ENCODE measurements at regions not wholly inside any gene's neighbourhood (a gene's known extent, or its start where the extent isn't known, plus 50 kb on each side); places are given as distances from the start of the nearest gene placed in this dataset.

DNA sequence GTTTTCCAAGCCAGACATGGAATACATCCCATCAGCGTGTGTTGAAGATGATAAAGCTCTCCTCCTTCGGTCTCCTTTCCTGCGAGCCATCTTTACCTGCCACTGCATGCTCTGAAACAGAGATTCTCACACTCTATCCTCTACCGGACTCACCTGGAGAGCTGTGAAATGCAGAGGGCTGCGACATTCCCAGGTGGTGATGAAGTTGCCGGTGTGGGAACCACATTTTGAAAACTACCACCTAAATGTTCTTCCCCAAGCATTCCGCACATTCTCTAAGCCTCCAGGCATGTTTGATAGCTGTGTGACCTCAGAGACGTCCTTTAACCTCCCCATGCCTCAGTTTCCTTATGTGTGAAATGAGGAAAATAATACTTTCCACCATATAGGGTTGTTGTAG is 226.2 kb upstream of the RAB6C start:
- DNase-seq, result no peak

DNA sequence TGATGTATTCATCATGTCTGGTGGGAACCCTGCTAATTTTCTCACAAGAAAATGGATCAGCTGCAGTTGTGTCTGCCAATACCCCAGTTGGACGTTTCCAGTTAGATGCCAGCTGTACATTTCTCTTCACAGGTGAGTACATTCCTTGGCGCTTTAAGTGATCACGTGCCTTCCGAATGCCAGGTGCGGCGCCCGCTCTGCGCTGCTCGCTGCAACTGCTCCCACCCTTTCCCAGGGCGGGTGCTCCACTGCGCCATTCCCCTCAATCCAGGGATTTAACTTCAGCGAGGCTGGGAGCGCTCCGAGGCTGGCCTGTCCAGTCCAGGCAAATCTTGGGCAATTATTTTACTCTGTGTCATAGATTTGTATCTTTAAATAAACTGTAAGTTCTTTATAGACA is 225.0 kb upstream of the RAB6C start:
- no peak for DNase-seq

DNA sequence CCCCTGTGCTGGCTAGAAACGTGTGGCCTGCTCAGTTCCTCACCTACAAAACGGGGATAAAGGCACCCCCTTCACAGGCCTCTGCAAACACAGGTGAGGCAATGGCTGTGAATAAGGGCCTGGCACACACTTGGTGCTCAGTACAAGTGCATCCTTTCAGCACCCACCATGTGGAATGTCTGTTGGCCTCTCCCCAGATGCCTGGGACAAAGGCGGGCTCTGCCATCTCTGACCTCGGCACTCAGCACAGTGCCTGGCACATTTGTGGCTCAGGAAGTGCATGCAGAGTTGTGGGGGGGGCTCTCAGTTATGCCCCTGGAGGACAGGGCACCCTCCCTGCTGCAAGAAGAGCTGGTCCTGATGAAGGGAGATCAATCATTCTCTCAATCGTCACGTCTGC is 224.6 kb upstream of the RAB6C start:
- DNase-seq, result no peak

DNA sequence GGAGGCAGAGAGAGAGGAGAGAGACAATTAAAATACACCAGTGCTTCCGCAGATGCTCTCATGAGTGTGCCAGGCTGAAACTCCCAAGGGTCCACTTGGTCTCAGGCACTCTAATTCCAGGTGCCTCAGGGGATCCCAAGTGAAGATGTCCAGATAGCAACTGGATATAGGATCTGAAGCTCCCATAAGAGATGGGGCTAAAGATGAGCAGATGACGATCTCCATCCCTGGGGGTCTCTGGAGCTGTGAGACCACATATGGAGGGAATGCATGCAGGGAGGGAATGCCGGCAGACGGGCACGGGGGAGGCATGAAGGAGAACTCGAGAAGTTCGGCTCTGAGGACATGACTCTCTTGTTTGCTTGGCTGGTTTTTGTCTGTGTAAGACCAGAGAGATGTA is 223.7 kb upstream of the RAB6C start:
- DNase-seq, result no peak

DNA sequence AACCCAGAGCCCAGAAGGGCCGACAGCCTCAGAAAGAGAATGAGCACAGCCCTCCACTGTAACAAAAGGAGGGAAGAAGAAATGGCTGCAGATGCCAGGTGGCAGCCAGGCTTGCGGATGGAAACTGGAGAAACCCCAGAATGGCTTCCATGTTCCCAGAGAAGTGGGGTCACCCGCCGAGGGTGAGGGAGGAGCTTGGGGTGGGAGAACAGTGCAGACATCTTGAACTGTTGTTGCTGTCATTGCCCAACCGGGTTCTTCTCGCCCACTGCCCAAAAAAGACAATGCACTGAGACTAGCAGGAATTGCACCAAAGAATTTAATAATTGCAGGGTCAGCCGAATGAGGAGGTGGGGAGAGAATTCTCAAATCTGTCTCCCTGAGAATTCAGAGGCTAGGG is 223.2 kb upstream of the RAB6C start:
- DNase-seq, result no peak

DNA sequence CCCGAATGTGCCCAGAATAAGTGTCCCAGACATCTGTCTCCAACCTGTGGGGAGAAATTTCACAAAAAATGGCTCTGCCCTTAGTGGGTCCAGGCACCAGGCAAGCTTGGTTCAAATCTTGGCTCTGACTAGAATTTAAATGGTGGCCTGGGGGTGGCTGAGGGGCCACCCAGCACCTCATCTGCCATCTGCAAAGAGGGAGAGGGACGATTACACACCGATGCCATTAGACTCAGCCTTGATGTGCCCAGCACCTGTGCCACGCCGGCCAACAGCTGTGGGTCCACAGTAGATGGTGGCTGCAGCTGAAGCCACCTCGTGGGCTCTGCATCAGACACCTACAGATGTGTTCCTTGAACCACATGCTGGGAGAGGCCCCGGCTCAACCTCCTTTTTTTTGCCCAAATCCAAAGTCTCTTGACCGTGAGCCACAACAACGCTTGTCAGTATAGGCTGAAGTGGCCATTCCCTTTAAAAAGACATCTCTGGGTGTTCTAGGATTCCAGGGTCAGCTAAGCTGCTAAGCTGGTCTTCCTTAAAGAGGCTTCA is 222.0 kb upstream of the RAB6C start:
- DNase-seq, result no peak

DNA sequence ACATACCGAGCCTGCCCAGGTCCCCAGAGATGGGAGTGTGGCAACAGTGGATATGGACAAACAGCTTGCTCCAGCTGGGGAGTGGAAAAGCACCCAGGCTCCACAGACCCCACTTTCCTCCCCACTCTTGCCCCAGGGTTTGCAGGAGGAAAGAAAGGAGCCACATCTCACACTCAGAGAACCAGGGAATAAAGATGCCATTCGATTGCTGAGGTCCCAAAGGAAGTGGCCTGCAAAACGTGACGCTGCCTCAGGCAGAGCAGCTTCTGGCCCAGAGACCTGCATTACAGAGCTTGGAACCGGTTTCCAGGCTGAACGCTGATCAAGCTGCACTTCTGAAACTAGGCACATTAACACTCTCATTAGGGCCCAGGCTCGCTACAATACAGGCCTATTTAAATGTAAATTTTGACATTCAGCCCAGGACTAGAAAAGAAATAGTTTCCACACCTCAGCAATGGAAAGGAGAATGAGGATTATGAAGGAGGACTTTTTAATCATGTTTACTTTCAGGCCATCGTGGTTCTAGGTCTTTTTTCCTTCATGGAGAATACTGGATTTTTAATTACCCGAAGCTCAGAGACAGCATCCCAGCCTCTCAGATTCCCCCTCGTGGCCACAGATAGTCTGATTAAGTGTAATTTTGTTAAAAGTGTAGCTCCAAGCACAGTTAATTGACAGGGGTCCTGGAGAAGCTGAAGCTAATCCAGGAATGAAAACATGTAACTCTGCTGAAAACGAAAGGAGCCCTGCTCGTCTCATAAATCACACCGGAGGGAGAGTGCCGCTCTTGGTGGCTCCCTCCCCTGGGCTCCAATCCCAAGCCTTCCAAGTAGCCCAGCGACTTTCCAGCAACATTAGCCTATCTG is 221.3 kb upstream of the RAB6C start:
- no peak for DNase-seq

DNA sequence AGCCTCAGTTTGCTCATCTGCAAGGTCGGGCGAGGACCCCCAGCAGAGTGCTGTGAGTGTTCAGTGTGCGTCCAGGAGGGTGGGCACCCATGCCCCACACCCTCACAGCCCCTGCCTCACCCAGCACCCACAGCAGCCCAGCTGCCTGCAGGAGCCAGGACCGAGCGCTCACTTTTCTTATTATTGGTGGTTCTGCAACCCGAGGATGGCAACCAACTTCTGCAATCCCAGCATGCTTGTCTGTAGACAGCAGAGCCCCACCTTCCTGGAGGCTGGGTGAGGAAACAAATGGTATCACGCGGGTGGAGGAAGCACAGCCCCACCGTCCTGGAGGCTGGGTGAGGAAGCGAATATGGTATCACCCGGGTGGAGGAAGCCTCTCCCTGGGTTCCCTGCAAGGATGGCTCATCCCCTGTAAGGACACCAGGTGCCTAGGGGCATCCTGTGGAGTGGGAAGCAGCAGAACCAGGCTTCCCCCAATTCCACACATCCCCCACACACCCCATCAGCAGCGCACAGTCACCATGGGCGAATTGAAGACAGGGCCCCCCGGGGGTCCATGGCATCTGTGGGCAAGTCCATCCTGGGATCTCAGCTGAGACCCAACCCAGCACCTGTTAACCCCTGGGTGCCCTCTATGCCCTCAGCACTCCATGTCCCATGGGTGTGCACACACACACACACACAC is 220.5 kb upstream of the RAB6C start:
- DNase-seq, result no peak

DNA sequence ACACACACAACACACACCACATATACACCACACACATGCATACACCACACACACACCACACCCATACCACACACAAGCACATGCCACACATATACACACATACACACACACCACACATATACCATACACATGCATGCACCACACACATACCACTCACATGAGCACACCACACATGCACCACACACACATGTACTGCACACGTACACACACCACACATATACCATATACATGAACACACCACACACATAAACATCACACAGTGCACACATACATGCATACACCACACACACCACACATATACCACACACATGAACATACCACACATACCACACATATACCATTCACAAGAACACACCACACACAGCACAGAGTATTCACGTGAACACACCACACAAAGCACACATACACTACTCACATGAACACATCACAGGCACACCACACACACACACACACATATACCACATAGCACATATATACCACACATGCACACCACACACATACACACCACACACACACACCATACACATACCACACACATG is 219.9 kb upstream of the RAB6C start:
- no peak for DNase-seq

DNA sequence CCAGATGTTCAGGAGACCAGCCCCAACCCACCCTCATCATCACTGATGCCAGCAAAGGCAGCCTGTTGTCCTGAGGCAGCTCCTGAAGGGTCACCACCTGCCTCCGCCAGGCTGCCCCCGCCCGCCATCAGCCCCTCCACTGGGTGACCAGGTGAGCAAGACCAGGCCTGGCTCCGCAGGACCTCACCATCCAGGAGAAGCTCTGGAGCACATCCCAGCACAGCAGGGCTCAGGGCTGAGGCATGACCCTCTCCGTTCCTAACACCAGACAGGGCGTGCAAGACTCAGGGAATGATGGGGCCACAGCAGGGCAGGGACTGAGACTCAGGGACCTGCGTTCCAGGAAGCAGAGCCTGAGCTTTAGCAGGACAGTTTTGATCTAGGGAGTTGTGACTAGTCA is 218.8 kb upstream of the RAB6C start:
- no peak for DNase-seq

DNA sequence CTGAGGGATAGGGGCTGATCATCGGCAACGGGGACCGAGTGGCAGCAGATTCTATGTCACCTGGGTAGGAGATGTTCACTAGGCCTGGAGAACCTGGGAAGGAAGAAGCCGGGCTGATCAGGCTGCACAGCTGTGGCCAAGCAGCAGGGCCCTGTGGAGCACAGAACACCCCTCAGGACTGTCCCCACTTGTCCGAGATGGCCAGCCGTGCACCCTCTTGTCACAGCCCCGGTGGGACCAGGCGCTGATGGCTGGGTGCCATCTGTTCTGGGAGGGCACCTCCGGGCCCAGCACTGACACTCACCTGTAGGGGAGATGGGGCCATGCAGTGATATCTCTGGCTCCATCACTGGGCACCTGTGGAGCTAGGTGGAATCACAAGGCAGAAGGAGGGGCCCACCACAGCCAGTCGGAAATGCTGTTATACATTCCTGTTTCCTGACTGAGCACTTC is 217.9 kb upstream of the RAB6C start:
- no peak for DNase-seq

DNA sequence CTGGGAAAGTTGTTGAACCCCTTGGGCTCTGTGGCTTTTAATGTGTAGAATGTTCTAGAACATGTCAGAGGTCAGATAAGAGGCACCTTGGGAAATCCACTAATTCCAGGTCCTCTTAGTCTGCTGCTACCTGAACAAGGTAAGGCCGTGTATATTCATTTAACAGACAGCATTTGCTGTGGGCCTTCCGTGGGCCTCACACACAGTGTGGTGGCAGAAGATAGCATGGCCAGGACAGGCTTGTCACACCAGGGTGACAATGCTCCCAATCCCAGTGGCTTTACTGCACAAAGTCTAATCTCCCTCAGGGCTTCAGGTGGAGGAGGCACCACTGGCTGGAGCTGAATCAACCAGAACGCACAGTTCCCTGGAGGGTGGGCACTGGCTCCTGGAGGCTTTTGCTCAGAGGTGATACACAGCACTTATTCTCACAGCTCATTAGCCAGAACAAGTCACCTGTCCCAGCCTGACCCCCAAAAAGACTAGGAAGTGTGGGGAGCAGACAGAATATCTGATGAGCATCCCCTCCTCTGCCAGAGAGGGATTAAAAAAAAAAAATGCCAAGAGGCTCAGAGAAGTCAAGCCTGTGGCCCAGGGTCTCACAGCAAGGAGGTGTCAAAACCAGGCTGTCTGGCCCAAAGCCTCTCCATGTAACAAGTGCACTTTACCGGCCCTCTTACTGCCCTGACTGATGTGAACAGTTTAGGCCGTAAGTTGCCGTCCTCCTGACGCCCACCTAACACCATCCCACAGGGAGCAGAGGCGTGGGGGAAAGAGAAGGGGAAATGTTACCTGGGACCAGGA is 216.9 kb upstream of the RAB6C start:
- no peak for DNase-seq

DNA sequence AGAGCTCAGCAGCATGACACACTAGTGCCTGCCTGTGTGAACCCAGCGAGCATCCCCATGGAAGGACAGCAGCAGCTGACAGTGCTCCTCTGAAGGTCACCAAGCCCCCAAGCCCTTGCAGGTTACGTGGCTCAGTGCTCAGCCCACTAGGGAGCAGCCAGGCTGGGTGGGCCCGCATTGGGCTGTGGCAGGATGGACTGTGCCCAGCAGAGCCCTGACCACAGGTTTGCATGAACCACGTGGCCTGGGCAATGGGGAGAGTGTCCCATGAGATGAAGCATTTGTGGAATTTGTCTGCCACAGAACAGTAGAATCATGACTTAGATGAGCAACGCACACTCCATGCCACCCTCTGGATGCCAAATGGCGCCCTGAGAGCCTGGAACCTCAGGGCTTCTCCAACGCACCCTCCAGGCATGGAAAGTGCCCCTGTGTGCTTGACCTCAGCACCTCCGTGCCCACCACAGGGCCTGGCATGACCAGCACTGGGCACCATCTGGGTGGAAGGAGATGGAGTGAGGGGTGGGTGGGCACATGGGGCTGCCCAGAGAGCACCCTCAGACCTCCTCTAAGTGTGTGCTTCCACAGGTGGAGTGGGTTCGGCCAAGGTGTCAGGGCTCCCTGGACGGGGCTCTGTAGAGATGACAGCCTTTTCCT is 216.1 kb upstream of the RAB6C start:
- DNase-seq, result no peak

DNA sequence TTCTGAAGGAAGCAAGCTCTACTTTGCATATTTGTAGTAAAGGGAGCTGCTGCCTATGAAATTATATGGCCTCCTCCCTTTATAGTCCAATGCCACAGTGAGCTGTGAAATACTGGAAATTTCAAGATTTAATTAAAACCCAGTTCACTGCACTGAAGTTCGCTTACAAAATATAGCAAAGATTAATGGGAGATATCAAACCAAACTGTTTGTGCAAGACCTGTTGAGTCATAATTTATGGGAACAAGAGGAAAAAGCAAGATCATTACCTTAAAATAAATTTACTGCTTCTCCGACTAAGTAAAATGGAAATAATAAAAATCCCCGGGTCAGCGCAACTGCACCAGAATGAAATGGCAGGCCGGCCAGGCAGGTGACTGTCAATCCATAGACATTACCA is 215.5 kb upstream of the RAB6C start:
- no peak for DNase-seq

DNA sequence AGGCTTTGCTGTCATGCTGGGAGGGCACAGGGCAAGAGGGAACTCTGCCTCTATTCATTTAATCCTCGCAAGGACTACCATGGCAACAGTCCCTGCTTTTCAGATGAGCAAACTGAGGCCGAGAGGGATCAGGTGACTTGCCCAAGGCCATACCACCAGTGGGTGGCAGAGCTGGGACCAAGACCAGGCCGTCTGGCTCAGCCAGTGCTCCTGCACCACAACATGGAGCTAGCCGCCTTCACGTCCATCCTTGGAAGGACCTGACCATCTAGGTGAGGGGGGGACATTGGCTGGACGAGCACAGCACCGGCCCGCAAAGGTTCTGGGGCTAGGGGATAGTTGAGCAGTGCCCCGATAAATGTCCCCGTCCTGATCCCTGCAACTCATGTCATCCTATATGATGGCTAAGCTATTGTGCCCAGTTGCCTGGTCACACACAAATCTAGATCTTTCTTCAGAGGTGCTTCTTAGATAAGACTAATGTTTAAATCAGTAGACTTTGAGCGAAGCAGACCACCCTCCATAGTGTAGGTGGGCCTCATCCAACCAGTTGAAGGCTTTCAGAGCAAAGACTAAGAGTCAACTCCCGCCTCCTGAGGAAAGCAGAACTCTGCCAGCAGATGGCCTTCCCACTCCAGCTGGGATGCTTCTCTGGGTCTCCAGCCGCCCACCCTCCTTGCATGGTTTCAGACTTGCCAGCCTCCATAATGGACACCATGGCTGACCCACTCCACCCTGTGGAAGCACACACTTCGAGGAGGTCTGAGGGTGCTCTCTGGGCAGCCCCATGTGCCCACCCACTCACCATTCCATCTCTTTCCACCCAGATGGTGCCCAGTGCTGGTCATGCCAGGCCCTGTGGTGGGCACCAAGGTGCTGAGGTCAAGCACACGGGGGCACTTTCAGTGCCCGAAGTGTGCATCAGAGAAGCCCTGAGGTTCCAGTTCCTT is 214.8 kb upstream of the RAB6C start:
- DNase-seq, result no peak

DNA sequence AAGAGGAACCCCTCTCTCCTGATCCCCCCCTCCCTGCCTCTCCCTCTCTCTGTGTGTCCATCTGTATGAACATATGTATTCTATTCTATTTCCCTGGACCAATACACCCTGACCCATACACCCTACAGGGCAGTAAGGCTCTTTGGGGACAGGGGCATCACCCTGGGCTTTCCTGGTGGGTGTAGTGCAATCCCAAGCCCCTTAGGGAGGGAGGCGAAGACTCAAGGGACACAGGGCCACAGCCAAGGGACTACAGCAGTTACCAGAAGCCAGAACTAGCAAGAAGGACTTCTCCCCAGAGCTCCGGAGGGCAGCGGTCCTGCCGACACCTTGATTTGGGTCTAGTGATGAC is 214.2 kb upstream of the RAB6C start:
- DNase-seq, result no peak

DNA sequence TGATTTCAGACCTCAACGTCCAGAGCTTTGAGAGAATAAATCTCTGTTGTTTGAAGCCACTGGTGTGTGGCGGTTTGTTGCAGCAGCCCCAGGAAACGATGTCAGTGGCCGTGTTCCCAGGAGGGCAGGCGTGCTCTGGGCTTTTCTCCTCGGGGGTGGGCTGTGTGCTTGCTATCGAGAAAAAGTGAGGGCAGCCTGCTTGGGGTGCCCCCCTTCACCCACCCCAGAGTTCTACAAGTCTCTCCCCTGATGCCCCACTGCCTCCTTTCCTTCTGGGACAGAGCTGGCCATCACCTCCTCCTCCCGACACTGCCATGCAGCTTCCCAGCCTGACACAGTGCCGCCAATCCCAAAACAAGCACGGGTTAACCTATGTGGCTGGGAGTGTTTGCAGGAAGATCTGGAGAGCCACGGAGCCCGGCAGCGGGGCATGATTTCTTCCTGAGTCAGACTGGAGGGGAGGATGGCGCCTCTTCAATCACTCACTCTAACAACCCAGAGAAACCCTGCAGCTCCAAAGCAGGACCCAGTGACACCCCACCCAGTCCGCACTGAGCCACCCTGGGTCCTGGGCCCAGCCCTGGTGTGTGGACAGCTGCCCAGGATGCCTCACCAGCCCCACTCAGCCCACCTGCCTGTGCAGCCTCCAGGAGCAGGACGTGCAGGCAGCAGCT is 213.7 kb upstream of the RAB6C start:
- DNase-seq, result no peak

DNA sequence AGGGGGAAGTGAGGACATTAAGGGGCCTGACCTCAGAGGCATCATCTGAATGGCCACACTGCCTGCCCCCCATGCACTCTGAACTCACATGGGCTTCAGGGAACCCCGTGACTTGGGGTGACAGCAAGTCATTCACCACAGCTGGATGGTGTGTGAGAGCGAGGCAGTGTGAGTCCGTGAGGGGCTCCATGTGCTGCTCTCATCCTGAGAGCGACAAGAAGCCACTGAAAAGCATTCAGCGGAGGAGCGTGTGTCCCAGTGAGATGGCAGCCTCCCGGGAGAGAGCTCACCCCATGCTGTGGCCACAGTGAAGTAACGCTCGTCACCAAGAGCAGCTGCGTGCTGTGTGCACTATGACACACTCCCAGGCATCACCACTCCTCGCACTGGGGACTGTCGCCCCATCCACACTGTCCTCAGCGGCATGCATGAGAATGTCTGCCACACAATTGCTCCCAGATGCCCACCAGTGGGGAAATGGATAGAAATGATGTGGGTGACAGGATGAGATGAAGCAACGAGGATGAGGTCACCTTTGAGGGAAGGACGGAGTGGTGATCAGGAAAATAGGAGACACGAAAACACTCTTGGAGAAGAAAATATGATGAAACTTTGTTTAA is 213.0 kb upstream of the RAB6C start:
- no peak for DNase-seq

DNA sequence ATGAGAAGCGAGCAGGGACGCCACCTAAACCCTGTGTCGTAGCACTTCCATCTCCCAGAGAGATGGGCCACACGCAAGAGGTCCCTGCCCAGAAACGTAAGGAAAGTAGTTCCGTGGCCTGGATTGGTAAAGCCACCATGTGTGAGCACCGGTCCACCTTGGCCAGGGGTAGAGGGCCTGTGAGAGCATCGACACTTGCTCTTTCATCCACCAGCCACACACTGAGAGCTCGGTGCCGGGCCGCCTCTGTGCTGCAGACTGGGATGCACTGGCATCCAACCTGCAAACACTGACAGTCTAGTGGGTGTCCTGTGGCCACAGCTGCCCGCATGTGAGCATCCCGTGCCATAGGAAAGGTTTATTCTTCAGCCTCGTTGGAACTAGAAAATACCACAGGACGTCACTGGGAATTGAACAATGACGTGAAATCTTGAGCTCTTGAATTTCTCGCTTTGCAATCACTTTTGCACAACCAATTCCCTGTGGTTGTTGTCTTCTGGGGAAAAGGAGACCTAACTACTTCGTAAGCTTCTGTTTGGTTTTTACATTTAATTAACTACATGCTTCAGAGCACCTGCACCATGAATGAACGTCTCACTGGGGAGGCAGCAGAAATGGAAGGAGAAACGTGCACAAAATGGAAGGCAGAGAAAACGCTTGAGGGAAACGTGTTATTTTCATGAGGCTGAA is 212.0 kb upstream of the RAB6C start:
- no peak for DNase-seq

DNA sequence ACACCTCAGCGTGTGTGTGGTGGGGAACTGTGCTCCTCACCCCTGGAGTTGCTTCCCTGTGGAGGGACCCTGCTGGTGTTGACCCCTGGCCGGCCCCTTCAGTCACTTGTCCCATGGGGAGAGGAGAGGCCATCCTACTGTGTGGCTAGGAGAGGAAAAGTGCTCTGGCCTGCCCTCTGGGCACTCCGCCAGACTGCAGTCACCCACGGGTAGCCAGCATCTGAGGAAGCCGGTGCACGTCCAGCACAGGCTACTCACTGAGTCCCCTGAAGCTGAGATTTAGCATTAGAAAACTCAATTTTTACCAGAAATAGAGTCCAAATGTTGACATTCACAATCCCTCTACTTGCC is 211.5 kb upstream of the RAB6C start:
- DNase-seq, result no peak
